Vagina (tissue), 2 donors: ENCODE measurements at regions not wholly inside any gene's neighbourhood (a gene's known extent, or its start where the extent isn't known, plus 50 kb on each side); places are given as distances from the start of the nearest gene placed in this dataset.

ENCODE experiments used
- POLR2A ChIP-seq, 2 donors: fragments of 450-650 bp; IDR thresholded peaks; one replicate each; pipeline ENCODE4 v1.6.1; 2017; ENCODE audit warnings: antibody characterized with exemption in 2 of 2, mild to moderate bottlenecking in 2 of 2, moderate library complexity in 2 of 2
- TF ChIP-seq, protein P1 (sequence below), 3 experiments: fragments of 450-650 bp in 2 of 3; fragments of 200-600 bp in 1 of 3; sonication (generic) in 1 of 3; IDR thresholded peaks; one replicate each; pipeline ENCODE4 v1.5.1; 2017 to 2019; ENCODE audit warnings: antibody characterized with exemption in 3 of 3, mild to moderate bottlenecking in 2 of 3, moderate library complexity in 2 of 3

DNA sequence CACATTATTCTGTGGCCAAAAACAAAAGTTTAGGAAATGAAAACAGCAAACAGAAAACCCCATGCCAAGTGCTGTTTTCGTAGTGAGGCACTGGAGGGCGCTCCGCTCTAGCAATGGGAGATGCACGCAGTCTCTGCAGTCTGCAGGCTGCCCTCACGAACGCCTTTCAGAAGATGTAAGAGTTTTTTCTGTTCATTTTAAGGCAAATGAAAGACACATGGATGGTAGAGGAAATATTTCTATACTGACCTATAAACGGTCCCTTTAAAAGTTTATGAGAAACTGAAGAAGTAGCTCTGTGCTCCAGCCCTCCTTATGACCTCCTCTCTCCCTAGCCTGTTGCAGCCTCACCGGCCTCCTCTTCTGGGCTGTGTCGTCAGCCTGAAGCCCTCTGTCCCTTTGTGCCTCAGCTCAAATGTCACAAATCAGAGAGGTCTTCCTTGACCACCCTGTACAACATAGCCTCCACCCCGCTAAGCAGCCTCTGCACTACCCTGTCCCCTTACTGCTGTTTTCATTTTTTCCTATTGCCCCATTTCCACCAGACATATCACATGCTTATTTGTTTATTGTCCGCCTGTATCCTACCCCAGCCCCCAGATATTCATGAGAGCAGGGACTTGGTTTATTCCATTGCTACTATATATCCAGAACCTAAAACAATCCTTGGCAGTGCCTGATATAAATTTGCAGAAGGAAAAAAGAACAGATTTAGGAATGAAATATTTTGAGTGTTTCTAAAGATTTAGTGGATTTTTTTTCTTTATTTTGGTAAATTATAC, 116.4 kb downstream of the TM9SF2 start:
- no peak for TF ChIP-seq POLR2A (IDR thresholded peaks at IDR 0.05)
- TF ChIP-seq, protein P1, sequence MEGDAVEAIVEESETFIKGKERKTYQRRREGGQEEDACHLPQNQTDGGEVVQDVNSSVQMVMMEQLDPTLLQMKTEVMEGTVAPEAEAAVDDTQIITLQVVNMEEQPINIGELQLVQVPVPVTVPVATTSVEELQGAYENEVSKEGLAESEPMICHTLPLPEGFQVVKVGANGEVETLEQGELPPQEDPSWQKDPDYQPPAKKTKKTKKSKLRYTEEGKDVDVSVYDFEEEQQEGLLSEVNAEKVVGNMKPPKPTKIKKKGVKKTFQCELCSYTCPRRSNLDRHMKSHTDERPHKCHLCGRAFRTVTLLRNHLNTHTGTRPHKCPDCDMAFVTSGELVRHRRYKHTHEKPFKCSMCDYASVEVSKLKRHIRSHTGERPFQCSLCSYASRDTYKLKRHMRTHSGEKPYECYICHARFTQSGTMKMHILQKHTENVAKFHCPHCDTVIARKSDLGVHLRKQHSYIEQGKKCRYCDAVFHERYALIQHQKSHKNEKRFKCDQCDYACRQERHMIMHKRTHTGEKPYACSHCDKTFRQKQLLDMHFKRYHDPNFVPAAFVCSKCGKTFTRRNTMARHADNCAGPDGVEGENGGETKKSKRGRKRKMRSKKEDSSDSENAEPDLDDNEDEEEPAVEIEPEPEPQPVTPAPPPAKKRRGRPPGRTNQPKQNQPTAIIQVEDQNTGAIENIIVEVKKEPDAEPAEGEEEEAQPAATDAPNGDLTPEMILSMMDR (IDR thresholded peaks at IDR 0.05) = peak in 2 of 3 experiments; percentile 55 to 58
